AG20443 (cell line): ENCODE measurements at regions not wholly inside any gene's neighbourhood (a gene's known extent, or its start where the extent isn't known, plus 50 kb on each side); places are given as distances from the start of the nearest gene placed in this dataset.

Experiments
- DNase-seq: peaks from one replicate; pipeline ENCODE4 v3.0.0; 2012; ENCODE audit warnings: low spot score, mixed read lengths

GRCh38 chr3:13173186-13173585 is 100.0 kb upstream of the IQSEC1 start:
- no peak for DNase-seq

- DNase-seq: no peak
These were observed 99.4 kb upstream of the IQSEC1 start for GRCh38 chr3:13172644-13173013.

GRCh38 chr3:13171704-13172643 is 98.7 kb upstream of the IQSEC1 start:
- DNase-seq: no peak

- no peak for DNase-seq
These were observed 97.1 kb upstream of the IQSEC1 start for GRCh38 chr3:13170317-13170716.

GRCh38 chr3:13168391-13168790 is 95.2 kb upstream of the IQSEC1 start:
- no peak for DNase-seq

GRCh38 chr3:13167829-13168228 is 94.6 kb upstream of the IQSEC1 start:
- no peak for DNase-seq

GRCh38 chr3:13167064-13167743 is 94.0 kb upstream of the IQSEC1 start:
- no peak for DNase-seq

- no peak for DNase-seq
These were observed 93.2 kb upstream of the IQSEC1 start for GRCh38 chr3:13166243-13167063.

- DNase-seq: no peak
These were observed 92.3 kb upstream of the IQSEC1 start for GRCh38 chr3:13165576-13165975.

- no peak for DNase-seq
These were observed 91.8 kb upstream of the IQSEC1 start for GRCh38 chr3:13164893-13165492.

GRCh38 chr3:13163848-13164382 is 90.7 kb upstream of the IQSEC1 start:
- no peak for DNase-seq

- DNase-seq: no peak
These were observed 89.5 kb upstream of the IQSEC1 start for GRCh38 chr3:13162549-13163320.

GRCh38 chr3:13161771-13162535 is 88.7 kb upstream of the IQSEC1 start:
- DNase-seq: no peak

GRCh38 chr3:13161021-13161759 is 88.0 kb upstream of the IQSEC1 start:
- DNase-seq: no peak

- no peak for DNase-seq
These were observed 87.4 kb upstream of the IQSEC1 start for GRCh38 chr3:13160619-13161018.

GRCh38 chr3:13159890-13160289 is 86.7 kb upstream of the IQSEC1 start:
- DNase-seq: no peak

GRCh38 chr3:13158871-13159270 is 85.6 kb upstream of the IQSEC1 start:
- DNase-seq: no peak

- DNase-seq: no peak
These were observed 85.2 kb upstream of the IQSEC1 start for GRCh38 chr3:13158408-13158807.

- DNase-seq: no peak
These were observed 84.8 kb upstream of the IQSEC1 start for GRCh38 chr3:13157986-13158385.
